OCI-LY7 (cell line): ENCODE measurements at regions not wholly inside any gene's neighbourhood (a gene's known extent, or its start where the extent isn't known, plus 50 kb on each side); places are given as distances from the start of the nearest gene placed in this dataset.

Experiments used
- BruUV-seq: library from RNA; stranded (reverse); fragments of 400-500 nt; replicated peaks from 2 replicates; lab custom pipeline; 2021; lab: Mats Ljungman, UMichigan
- CTCF ChIA-PET: fragments of 300-600 bp; sonication (Branson Sonifier 250); formaldehyde crosslinking; loops from one replicate; lab custom pipeline; 2022; ENCODE audit warnings: antibody characterized with exemption; ENCODE audit not compliant: unreplicated experiment; lab: Charles Lee
- POLR2A ChIA-PET: fragments of 300-600 bp; sonication (Branson Sonifier 250); formaldehyde crosslinking; loops from one replicate; lab custom pipeline; 2022; ENCODE audit warnings: antibody characterized with exemption; lab: Charles Lee
- DNase-seq: peaks from one replicate; pipeline ENCODE4 v3.0.0-alpha.2; 2015; ENCODE audit warnings: low spot score
- H2AFZ ChIP-seq: fragments of 200-600 bp; sonication (generic), shearing (Covaris generic); 2 replicates; pipeline ENCODE4 v1.6.1; 2014; ENCODE audit warnings: mild to moderate bottlenecking, antibody characterized with exemption, low read length, moderate library complexity
- H3K27ac ChIP-seq: fragments of 200-600 bp; sonication (generic); 2 replicates; pipeline ENCODE4 v1.5.1; 2014; ENCODE audit warnings: mixed run types, low read depth, mild to moderate bottlenecking, moderate library complexity, low read length, inconsistent platforms; ENCODE audit not compliant: poor library complexity, severe bottlenecking
- H3K36me3 ChIP-seq: fragments of 200-600 bp; sonication (generic); 2 replicates; pipeline ENCODE4 v1.6.1; 2014; ENCODE audit warnings: mild to moderate bottlenecking, antibody characterized with exemption, low read length, moderate library complexity, mixed read lengths; ENCODE audit not compliant: insufficient read depth
- H3K4me1 ChIP-seq: fragments of 200-600 bp; sonication (generic); 2 replicates; pipeline ENCODE4 v1.5.1; 2014; ENCODE audit warnings: mild to moderate bottlenecking, low read length; ENCODE audit not compliant: insufficient read depth, poor library complexity, severe bottlenecking
- H3K4me2 ChIP-seq: fragments of 200-600 bp; sonication (generic); 2 replicates; pipeline ENCODE4 v1.6.1; 2014; ENCODE audit warnings: mild to moderate bottlenecking, low read length
- H3K4me3 ChIP-seq: fragments of 200-600 bp; sonication (generic); 2 replicates; pipeline ENCODE4 v1.5.1; 2014; ENCODE audit warnings: mild to moderate bottlenecking, low read depth, low read length; ENCODE audit not compliant: poor library complexity, severe bottlenecking
- H3K79me2 ChIP-seq: fragments of 200-600 bp; sonication (generic); 2 replicates; pipeline ENCODE4 v1.6.1; 2016; ENCODE audit warnings: low read depth, mild to moderate bottlenecking, low read length, moderate library complexity, mixed read lengths; ENCODE audit not compliant: insufficient read depth
- H3K9me2 ChIP-seq: fragments of 200-600 bp; sonication (generic); 2 replicates; pipeline ENCODE4 v1.6.1; 2016; ENCODE audit warnings: mild to moderate bottlenecking, low read length, mixed read lengths; ENCODE audit not compliant: insufficient read depth
- H3K9me3 ChIP-seq: fragments of 200-600 bp; sonication (generic); 2 replicates; pipeline ENCODE4 v1.6.1; 2014; ENCODE audit warnings: mild to moderate bottlenecking, mixed run types, low read length, mixed read lengths
- H4K20me1 ChIP-seq: fragments of 200-600 bp; sonication (generic); 2 replicates; pipeline ENCODE4 v1.6.1; 2014; ENCODE audit warnings: mild to moderate bottlenecking, antibody characterized with exemption, low read length, moderate library complexity, mixed read lengths; ENCODE audit not compliant: insufficient read depth
- EZH2phosphoT487 ChIP-seq: fragments of 200-600 bp; sonication (generic); IDR thresholded peaks from 2 replicates; pipeline ENCODE4 v1.6.1; 2018; ENCODE audit warnings: low read depth, borderline replicate concordance, mild to moderate bottlenecking, mixed run types, antibody characterized with exemption, low read length, moderate library complexity, mixed read lengths
- intact Hi-C: fragments of 100-400 bp; cut with micrococcal nuclease; formaldehyde crosslinking; loops from one replicate; pipeline ENCODE4 v1.10.0; 2022; ENCODE audit not compliant: unreplicated experiment
- TF ChIP-seq, protein P1 (sequence below): fragments of 200-600 bp; sonication (generic); conservative IDR thresholded peaks from 2 replicates; pipeline ENCODE4 v1.5.1; 2014; ENCODE audit warnings: mild to moderate bottlenecking, antibody characterized with exemption, low read length, moderate library complexity, mixed read lengths

DNA sequence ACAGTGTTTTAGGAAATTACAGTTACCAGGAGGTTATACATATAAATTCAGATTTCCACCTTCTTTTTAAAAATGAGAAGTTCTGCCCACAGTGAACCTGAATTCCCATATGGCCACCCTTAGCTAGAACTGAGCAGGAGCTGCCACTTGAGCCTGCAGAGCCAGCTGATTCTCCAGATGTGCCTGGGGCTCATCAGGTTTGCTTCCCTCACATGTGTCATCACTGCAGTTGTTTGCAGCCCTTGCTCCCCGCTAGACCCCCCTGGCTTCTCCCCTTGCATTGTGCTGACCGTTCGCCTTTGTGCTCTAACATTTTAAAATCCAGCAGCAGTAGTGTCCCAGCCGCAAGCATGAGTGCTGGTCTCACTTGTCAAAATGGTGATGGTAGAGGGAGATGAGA lies 131.1 kb downstream of the UTRN start:
- intact Hi-C loops = no loop called here
- no peaks in the 10 kb centered on the region for H3K9me3 ChIP-seq
- no peaks in the 10 kb centered on the region for H3K79me2 ChIP-seq
- CTCF ChIA-PET = no interaction called here
- no peaks in the 10 kb centered on the region for H3K9me2 ChIP-seq
- H4K20me1 ChIP-seq = no peaks in the 10 kb centered on the region
- H2AFZ ChIP-seq = no peak overlapping the region
- no peak overlapping the region for H3K4me2 ChIP-seq
- TF ChIP-seq, protein P1, sequence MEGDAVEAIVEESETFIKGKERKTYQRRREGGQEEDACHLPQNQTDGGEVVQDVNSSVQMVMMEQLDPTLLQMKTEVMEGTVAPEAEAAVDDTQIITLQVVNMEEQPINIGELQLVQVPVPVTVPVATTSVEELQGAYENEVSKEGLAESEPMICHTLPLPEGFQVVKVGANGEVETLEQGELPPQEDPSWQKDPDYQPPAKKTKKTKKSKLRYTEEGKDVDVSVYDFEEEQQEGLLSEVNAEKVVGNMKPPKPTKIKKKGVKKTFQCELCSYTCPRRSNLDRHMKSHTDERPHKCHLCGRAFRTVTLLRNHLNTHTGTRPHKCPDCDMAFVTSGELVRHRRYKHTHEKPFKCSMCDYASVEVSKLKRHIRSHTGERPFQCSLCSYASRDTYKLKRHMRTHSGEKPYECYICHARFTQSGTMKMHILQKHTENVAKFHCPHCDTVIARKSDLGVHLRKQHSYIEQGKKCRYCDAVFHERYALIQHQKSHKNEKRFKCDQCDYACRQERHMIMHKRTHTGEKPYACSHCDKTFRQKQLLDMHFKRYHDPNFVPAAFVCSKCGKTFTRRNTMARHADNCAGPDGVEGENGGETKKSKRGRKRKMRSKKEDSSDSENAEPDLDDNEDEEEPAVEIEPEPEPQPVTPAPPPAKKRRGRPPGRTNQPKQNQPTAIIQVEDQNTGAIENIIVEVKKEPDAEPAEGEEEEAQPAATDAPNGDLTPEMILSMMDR = no peak
- TF ChIP-seq EZH2phosphoT487 = no peak
- POLR2A ChIA-PET = interaction anchor here (0.8 kb wide), 1 partner anchor 101 kb away, joined by 3 read pairs; no protein-coding TSS in a partner anchor
- H3K4me1 ChIP-seq = no peaks in the 10 kb centered on the region
- no peaks in the 10 kb centered on the region for H3K36me3 ChIP-seq
- H3K4me3 ChIP-seq = no peak overlapping the region
- no TSS peak for BruUV-seq
- no peak overlapping the region for H3K27ac ChIP-seq
- no peak for DNase-seq

DNA sequence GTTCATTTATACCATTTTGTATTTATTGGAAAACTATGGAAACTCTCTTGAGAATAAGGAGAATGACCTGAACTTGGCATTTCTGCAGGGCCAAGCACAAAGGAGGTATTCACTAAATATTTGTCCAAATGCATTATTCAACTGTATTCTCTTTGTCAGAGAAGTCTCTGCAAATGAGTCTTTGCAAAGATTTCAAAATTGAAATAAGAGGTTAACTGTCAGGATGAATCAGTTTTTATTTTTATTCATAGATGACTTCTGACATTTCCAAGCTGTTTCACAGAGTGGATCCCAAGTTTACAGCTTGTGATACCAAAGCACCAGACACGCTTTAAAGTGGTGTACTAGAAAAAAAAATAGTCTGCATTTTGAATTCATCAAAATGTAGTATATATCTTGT lies 131.6 kb downstream of the UTRN start:
- CTCF ChIA-PET = no interaction called here
- no peaks in the 10 kb centered on the region for H3K36me3 ChIP-seq
- H4K20me1 ChIP-seq = no peaks in the 10 kb centered on the region
- H3K9me3 ChIP-seq = no peaks in the 10 kb centered on the region
- intact Hi-C loops = no loop called here
- H3K4me3 ChIP-seq = no peak overlapping the region
- H3K4me1 ChIP-seq = no peaks in the 10 kb centered on the region
- DNase-seq = no peak
- no peaks in the 10 kb centered on the region for H3K79me2 ChIP-seq
- no peak overlapping the region for H3K4me2 ChIP-seq
- TF ChIP-seq, protein P1 = no peak
- H3K9me2 ChIP-seq = no peaks in the 10 kb centered on the region
- no TSS peak for BruUV-seq
- POLR2A ChIA-PET = interaction anchor here (0.8 kb wide), 1 partner anchor 100 kb away, joined by 3 read pairs; no protein-coding TSS in a partner anchor
- no peak overlapping the region for H3K27ac ChIP-seq
- no peak overlapping the region for H2AFZ ChIP-seq

- H4K20me1 ChIP-seq = no peaks in the 10 kb centered on the region
- no peak for DNase-seq
- no peaks in the 10 kb centered on the region for H3K36me3 ChIP-seq
- no peak for TF ChIP-seq EZH2phosphoT487
- TF ChIP-seq, protein P1 = no peak
- H3K79me2 ChIP-seq = no peaks in the 10 kb centered on the region
- H3K4me1 ChIP-seq = no peaks in the 10 kb centered on the region
- ChIA-PET POLR2A (interaction anchor here (0.7 kb wide), 1 partner anchor 15 kb away, joined by 3 read pairs; no protein-coding TSS in a partner anchor), CTCF (no interaction called here)
- intact Hi-C loops = no loop called here
- H2AFZ ChIP-seq = no peak overlapping the region
- no peak overlapping the region for H3K4me2 ChIP-seq
- H3K4me3 ChIP-seq = no peak overlapping the region
- no peak overlapping the region for H3K27ac ChIP-seq
- no peaks in the 10 kb centered on the region for H3K9me2 ChIP-seq
- BruUV-seq = no TSS peak
- H3K9me3 ChIP-seq = no peaks in the 10 kb centered on the region
Observed at GRCh38 chr6:144417681-144418080, 132.5 kb downstream of the UTRN start.
